Fibroblast of villous mesenchyme (primary cell): ENCODE measurements at regions not wholly inside any gene's neighbourhood (a gene's known extent, or its start where the extent isn't known, plus 50 kb on each side); places are given as distances from the start of the nearest gene placed in this dataset.

ENCODE experiments used
- DNase-seq: peaks from one replicate; pipeline ENCODE4 v3.0.0-alpha.2; 2010; ENCODE audit warnings: low read depth
- H3K4me3 ChIP-seq: 2 replicates; pipeline ENCODE4 v1.5.1; 2011; ENCODE audit warnings: low read depth, mild to moderate bottlenecking, low read length
- CTCF ChIP-seq: IDR thresholded peaks from 2 replicates; pipeline ENCODE4 v1.5.1; 2012; ENCODE audit warnings: low read depth, mild to moderate bottlenecking, low read length; ENCODE audit not compliant: insufficient read depth

GRCh38 chr9:120184266-120184665 is 395.7 kb downstream of the CDK5RAP2 start:
- no peak overlapping the region for H3K4me3 ChIP-seq
- no peak for DNase-seq

GRCh38 chr9:120183615-120184014 is 396.4 kb downstream of the CDK5RAP2 start:
- H3K4me3 ChIP-seq: no peak overlapping the region
- TF ChIP-seq CTCF: no peak
- no peak for DNase-seq

More at GRCh38 chr9:120184266-120184665, 395.7 kb downstream of the CDK5RAP2 start:
- no peak for TF ChIP-seq CTCF

- DNase-seq: no peak
- no peak for TF ChIP-seq CTCF
- no peak overlapping the region for H3K4me3 ChIP-seq
These were observed 398.0 kb downstream of the CDK5RAP2 start for GRCh38 chr9:120182011-120182410.

GRCh38 chr9:120177121-120177520 is 402.8 kb downstream of the CDK5RAP2 start:
- DNase-seq: no peak
- no peak for TF ChIP-seq CTCF
- H3K4me3 ChIP-seq: no peak overlapping the region

DNA sequence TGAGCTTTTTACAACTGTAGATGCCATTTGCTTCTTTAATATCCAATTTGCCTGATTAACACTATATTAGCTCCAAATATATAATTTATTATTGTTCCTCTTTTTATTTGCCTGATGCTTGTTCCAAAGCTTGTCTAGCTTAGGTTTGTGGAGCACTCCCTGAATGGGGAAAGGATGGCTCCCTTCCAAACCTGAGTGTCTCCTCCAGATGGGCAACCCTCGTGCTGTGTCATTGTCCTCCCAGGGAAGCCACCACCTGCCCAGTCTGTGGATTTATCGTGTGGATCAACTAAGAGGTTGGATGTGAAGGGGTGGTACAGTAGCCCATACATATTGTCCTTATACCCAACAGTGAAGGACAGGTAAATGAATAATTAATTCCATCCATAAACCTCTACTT is 404.9 kb downstream of the CDK5RAP2 start:
- no peak for TF ChIP-seq CTCF
- no peak for DNase-seq
- H3K4me3 ChIP-seq: no peak overlapping the region

DNA sequence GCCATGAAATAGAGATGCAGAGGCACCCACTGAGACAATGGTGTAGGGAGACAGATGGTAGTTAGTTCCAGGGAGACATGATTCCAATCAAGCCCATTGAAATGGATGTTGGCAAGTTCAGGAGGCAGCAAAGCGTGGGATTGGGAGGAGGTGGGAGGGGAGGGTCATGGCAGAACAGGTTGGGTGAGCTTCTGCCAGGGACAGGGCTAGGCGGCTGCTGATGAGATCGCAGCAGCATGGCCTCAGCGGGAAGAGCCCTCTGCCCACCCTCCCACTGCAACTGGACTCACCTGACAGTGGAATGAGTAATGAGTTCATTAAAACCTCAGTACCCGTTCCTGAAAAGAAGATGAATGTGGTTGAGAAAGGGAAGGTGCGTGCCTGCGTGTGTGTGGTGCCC is 418.2 kb downstream of the CDK5RAP2 start:
- DNase-seq: no peak
- no peak overlapping the region for H3K4me3 ChIP-seq
- TF ChIP-seq CTCF: no peak

DNA sequence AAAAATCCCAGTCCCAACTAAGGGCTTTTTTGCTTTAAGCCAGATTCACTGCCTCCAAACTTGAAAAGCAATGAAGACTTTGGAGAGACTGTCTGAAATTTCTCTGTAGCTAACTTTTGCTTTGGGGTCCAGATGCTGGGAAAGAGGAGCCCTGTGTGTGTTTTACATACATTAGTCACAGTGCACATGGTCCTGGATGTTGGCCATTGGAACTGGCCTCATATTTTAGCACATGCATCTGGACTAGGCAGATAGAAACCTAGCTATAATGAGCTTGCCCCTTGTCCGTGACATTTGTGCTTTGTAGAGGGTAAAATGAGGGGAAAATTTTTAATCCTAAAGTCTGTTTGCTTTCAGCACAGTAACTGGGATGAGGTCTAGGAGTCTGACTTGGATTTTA is 421.7 kb downstream of the CDK5RAP2 start:
- DNase-seq: no peak
- TF ChIP-seq CTCF: no peak
- no peak overlapping the region for H3K4me3 ChIP-seq
